ENCODE measurements at regions not wholly inside any gene's neighbourhood (a gene's known extent, or its start where the extent isn't known, plus 50 kb on each side); places are given as distances from the start of the nearest gene placed in this dataset.

DNA sequence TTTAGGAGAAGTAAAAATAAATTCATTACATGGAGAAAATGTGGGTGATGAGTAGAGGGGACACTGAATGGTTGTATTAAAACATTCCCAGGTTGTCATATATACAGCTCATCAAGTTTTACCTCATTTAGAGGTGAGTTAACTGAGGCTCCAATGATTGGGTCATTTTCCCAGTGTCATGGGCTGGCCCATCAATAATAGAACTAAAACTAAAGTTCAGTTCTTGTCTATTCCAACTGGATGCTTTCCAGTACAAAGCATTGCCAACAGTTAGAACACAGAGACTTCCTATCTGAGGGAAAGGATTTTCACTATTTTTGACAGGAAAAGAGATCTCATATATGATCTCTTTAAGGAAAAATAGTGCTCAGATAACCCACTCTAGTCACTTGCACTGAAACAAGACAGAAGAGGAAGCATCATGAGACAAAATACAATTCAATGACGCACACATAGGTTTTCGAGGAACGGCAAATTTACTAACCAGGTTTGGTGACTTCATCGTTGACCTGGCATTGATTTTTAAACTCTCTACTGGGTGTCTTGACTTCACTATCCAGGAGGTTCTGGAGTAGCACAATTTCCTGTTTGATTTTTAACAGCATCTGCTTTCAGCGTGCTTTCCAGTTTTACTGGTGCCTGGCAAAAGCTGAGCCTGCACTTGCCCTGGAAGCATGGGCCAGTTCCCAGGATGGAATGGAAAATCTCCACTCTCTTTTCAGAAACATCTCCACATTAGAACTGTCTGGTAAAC is 195.5 kb upstream of the FBXL4 start:
- TF ChIP-seq POLR2A (IDR thresholded peaks at IDR 0.05), result no peak
- TF ChIP-seq, protein P1, sequence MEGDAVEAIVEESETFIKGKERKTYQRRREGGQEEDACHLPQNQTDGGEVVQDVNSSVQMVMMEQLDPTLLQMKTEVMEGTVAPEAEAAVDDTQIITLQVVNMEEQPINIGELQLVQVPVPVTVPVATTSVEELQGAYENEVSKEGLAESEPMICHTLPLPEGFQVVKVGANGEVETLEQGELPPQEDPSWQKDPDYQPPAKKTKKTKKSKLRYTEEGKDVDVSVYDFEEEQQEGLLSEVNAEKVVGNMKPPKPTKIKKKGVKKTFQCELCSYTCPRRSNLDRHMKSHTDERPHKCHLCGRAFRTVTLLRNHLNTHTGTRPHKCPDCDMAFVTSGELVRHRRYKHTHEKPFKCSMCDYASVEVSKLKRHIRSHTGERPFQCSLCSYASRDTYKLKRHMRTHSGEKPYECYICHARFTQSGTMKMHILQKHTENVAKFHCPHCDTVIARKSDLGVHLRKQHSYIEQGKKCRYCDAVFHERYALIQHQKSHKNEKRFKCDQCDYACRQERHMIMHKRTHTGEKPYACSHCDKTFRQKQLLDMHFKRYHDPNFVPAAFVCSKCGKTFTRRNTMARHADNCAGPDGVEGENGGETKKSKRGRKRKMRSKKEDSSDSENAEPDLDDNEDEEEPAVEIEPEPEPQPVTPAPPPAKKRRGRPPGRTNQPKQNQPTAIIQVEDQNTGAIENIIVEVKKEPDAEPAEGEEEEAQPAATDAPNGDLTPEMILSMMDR (IDR thresholded peaks at IDR 0.05), result no peak

All from breast epithelium (tissue), 3 donors.